Neural cell (in vitro differentiated cells): ENCODE measurements at regions not wholly inside any gene's neighbourhood (a gene's known extent, or its start where the extent isn't known, plus 50 kb on each side); places are given as distances from the start of the nearest gene placed in this dataset.

ENCODE experiments used
- H2AFZ ChIP-seq: fragments of 200-600, 300-800 bp; sonication (generic), shearing (Covaris generic); 2 replicates; pipeline ENCODE4 v1.6.0; 2014; ENCODE audit warnings: low read depth, mild to moderate bottlenecking, antibody characterized with exemption, low read length, moderate library complexity
- H3F3A ChIP-seq: fragments of 200-600 bp; shearing (Covaris generic); 2 replicates; pipeline ENCODE4 v1.6.1; 2016; ENCODE audit warnings: mild to moderate bottlenecking, moderate library complexity, mixed read lengths, antibody characterized with exemption, low read length; ENCODE audit not compliant: insufficient read depth, poor library complexity, severe bottlenecking
- H3K27ac ChIP-seq: fragments of 200-600, 300-800 bp; sonication (generic), shearing (Covaris generic); 2 replicates; pipeline ENCODE4 v1.5.1; 2014; ENCODE audit warnings: mild to moderate bottlenecking, low read length, moderate library complexity
- H3K27me3 ChIP-seq: fragments of 300-800, 200-600 bp; sonication (generic), shearing (Covaris generic); 2 replicates; pipeline ENCODE4 v1.6.0; 2014; ENCODE audit warnings: mild to moderate bottlenecking, low read depth, low read length, moderate library complexity; ENCODE audit not compliant: insufficient read depth
- H3K36me3 ChIP-seq: fragments of 300-800, 200-600 bp; sonication (generic), shearing (Covaris generic); 2 replicates; pipeline ENCODE4 v1.5.1; 2014; ENCODE audit warnings: mild to moderate bottlenecking, antibody characterized with exemption, low read length, moderate library complexity; ENCODE audit not compliant: insufficient read depth
- H3K4me2 ChIP-seq: fragments of 300-800, 200-600 bp; sonication (generic), shearing (Covaris generic); 2 replicates; pipeline ENCODE4 v1.6.0; 2014; ENCODE audit warnings: mild to moderate bottlenecking, low read length
- H3K4me3 ChIP-seq: fragments of 300-800, 200-600 bp; sonication (generic), shearing (Covaris generic); 2 replicates; pipeline ENCODE4 v1.5.1; 2014; ENCODE audit warnings: mild to moderate bottlenecking, low read length, moderate library complexity
- H3K79me2 ChIP-seq: fragments of 200-600 bp; shearing (Covaris generic); replicated peaks from 2 replicates; pipeline ENCODE4 v1.6.0; 2014; ENCODE audit warnings: mild to moderate bottlenecking, low read length, moderate library complexity; ENCODE audit not compliant: insufficient read depth
- H3K9ac ChIP-seq: fragments of 300-800, 200-600 bp; sonication (generic), shearing (Covaris generic); 2 replicates; pipeline ENCODE4 v1.6.1; 2016; ENCODE audit warnings: mild to moderate bottlenecking, low read length, mixed read lengths
- H3K9me2 ChIP-seq: fragments of 200-600 bp; shearing (Covaris generic); 2 replicates; pipeline ENCODE4 v1.6.1; 2016; ENCODE audit warnings: mild to moderate bottlenecking, low read length, mixed read lengths; ENCODE audit not compliant: insufficient read depth
- H3K9me3 ChIP-seq: fragments of 200-600, 300-800 bp; sonication (generic), shearing (Covaris generic); 2 replicates; pipeline ENCODE4 v1.6.1; 2016; ENCODE audit warnings: mild to moderate bottlenecking, mixed run types, low read length, moderate library complexity, mixed read lengths
- H4K20me1 ChIP-seq: fragments of 200-600 bp; shearing (Covaris generic); 2 replicates; pipeline ENCODE4 v1.6.1; 2016; ENCODE audit warnings: mild to moderate bottlenecking, mixed run types; ENCODE audit not compliant: insufficient read depth
- CTCF ChIP-seq: fragments of 450-650 bp; IDR thresholded peaks from 2 replicates; pipeline ENCODE4 v1.5.1; 2014; ENCODE audit warnings: antibody characterized with exemption, mild to moderate bottlenecking, moderate library complexity; ENCODE audit not compliant: poor library complexity, severe bottlenecking
- EP300 ChIP-seq: fragments of 450-650 bp; conservative IDR thresholded peaks from 2 replicates; pipeline ENCODE4 v1.6.1; 2014; ENCODE audit warnings: antibody characterized with exemption, mild to moderate bottlenecking, moderate library complexity; ENCODE audit not compliant: poor library complexity, severe bottlenecking
- EZH2 ChIP-seq: fragments of 200-600, 300-800 bp; shearing (Covaris generic), sonication (generic); IDR thresholded peaks from 2 replicates; pipeline ENCODE4 v1.6.1; 2014; ENCODE audit warnings: antibody characterized with exemption, low read length, borderline replicate concordance, mild to moderate bottlenecking; ENCODE audit not compliant: insufficient read depth, poor library complexity, severe bottlenecking
- MXI1 ChIP-seq: fragments of 450-650 bp; conservative IDR thresholded peaks from 2 replicates; pipeline ENCODE4 v1.6.1; 2014; ENCODE audit warnings: antibody characterized with exemption, mild to moderate bottlenecking; ENCODE audit not compliant: poor library complexity, severe bottlenecking
- POLR2AphosphoS5 ChIP-seq: IDR thresholded peaks from 2 replicates; pipeline ENCODE4 v1.6.1; 2012
- RAD21 ChIP-seq: fragments of 450-650 bp; conservative IDR thresholded peaks from 2 replicates; pipeline ENCODE4 v1.6.1; 2014; ENCODE audit warnings: antibody characterized with exemption, mild to moderate bottlenecking, moderate library complexity
- REST ChIP-seq: IDR thresholded peaks from 2 replicates; pipeline ENCODE4 v1.6.1; 2012; ENCODE audit warnings: borderline replicate concordance
- SMC3 ChIP-seq: fragments of 450-650 bp; conservative IDR thresholded peaks from 2 replicates; pipeline ENCODE4 v1.6.1; 2014; ENCODE audit warnings: antibody characterized with exemption, mild to moderate bottlenecking, moderate library complexity; ENCODE audit not compliant: poor library complexity
- TAF1 ChIP-seq: IDR thresholded peaks from 2 replicates; pipeline ENCODE4 v1.6.1; 2012; ENCODE audit warnings: low read depth

GRCh38 chr14:65282896-65283253 lies 129.7 kb upstream of the FUT8 start:
- Histone ChIP-seq H3K4me3 (no peak overlapping the region), H4K20me1 (no peaks in the 10 kb centered on the region), H3K79me2 (no peaks in the 10 kb centered on the region), H3K4me2 (no peak overlapping the region), H3K27me3 (no peaks in the 10 kb centered on the region), H3K9me2 (no peaks in the 10 kb centered on the region), H3K36me3 (no peaks in the 10 kb centered on the region), H3K27ac (no peak overlapping the region), H3K9ac (no peak overlapping the region), H2AFZ (no peak overlapping the region), H3K9me3 (peaks cover 3% of the 10 kb centered on the region), H3F3A (no peaks in the 10 kb centered on the region)
- TF ChIP-seq RAD21 (no peak), CTCF (no peak), EZH2 (no peak), EP300 (no peak), POLR2AphosphoS5 (no peak), TAF1 (no peak), REST (no peak), SMC3 (no peak), MXI1 (no peak)

GRCh38 chr14:65286443-65286842 lies 126.1 kb upstream of the FUT8 start:
- H3K27me3 ChIP-seq, result no peaks in the 10 kb centered on the region
- H3K4me2 ChIP-seq, result no peak overlapping the region
- no peaks in the 10 kb centered on the region for H4K20me1 ChIP-seq
- no peaks in the 10 kb centered on the region for H3K9me3 ChIP-seq
- H3K4me3 ChIP-seq, result no peak overlapping the region
- H3F3A ChIP-seq, result no peaks in the 10 kb centered on the region
- H2AFZ ChIP-seq, result no peak overlapping the region
- no peaks in the 10 kb centered on the region for H3K9me2 ChIP-seq
- no peaks in the 10 kb centered on the region for H3K36me3 ChIP-seq
- TF ChIP-seq EZH2 (no peak), SMC3 (no peak), TAF1 (no peak), EP300 (no peak), CTCF (no peak), MXI1 (no peak), REST (no peak)
- no peaks in the 10 kb centered on the region for H3K79me2 ChIP-seq
- no peak overlapping the region for H3K9ac ChIP-seq
- no peak overlapping the region for H3K27ac ChIP-seq
